PC-3 (cell line): ENCODE measurements at regions not wholly inside any gene's neighbourhood (a gene's known extent, or its start where the extent isn't known, plus 50 kb on each side); places are given as distances from the start of the nearest gene placed in this dataset.

Experiments
- ATAC-seq: fragments of 200-7000 bp; cut with Tn5 transposase; 2 replicates; pipeline ENCODE4 v1.9.1; 2020; ENCODE audit warnings: mild to moderate bottlenecking, moderate library complexity
- BruUV-seq: library from RNA; stranded (reverse); fragments of 400-500 nt; replicated peaks from 2 replicates; lab custom pipeline; 2021; lab: Mats Ljungman, UMichigan
- CTCF ChIA-PET: fragments of 300-600 bp; sonication (Branson Sonifier 250); formaldehyde crosslinking; loops from one replicate; lab custom pipeline; 2022; ENCODE audit warnings: antibody characterized with exemption; lab: Charles Lee
- POLR2A ChIA-PET: fragments of 300-600 bp; sonication (Branson Sonifier 250); formaldehyde crosslinking; loops from one replicate; lab custom pipeline; 2022; ENCODE audit warnings: antibody characterized with exemption; ENCODE audit not compliant: unreplicated experiment; lab: Charles Lee
- DNase-seq: peaks from one replicate; pipeline ENCODE4 v3.0.0-alpha.2; 2015
- H2AFZ ChIP-seq: fragments of 300-600 bp; sonication (generic); 2 replicates; pipeline ENCODE4 v1.6.0; 2016; ENCODE audit warnings: antibody characterized with exemption, low read length
- H3F3A ChIP-seq: fragments of 300-600 bp; sonication (generic); one replicate; pipeline ENCODE4 v1.6.0; 2017; ENCODE audit warnings: antibody characterized with exemption, low read length, control low read depth, mild to moderate bottlenecking; ENCODE audit not compliant: unreplicated experiment
- H3K27ac ChIP-seq: fragments of 300-600 bp; sonication (generic); 2 replicates; pipeline ENCODE4 v1.5.1; 2016; ENCODE audit warnings: mild to moderate bottlenecking, low read length
- H3K27me3 ChIP-seq: fragments of 300-600 bp; sonication (generic); 2 replicates; pipeline ENCODE4 v1.6.1; 2016; ENCODE audit warnings: low read length, mixed read lengths
- H3K36me3 ChIP-seq: fragments of 300-600 bp; sonication (generic); 2 replicates; pipeline ENCODE4 v1.6.1; 2016; ENCODE audit warnings: low read depth, mixed run types, low read length, mixed read lengths
- H3K4me1 ChIP-seq: fragments of 300-600 bp; sonication (generic); 2 replicates; pipeline ENCODE4 v1.5.1; 2016; ENCODE audit warnings: low read length; ENCODE audit not compliant: insufficient read depth
- H3K4me2 ChIP-seq: fragments of 300-600 bp; sonication (generic); 2 replicates; pipeline ENCODE4 v1.6.0; 2016; ENCODE audit warnings: low read length
- H3K4me3 ChIP-seq: fragments of 300-600 bp; sonication (generic); 2 replicates; pipeline ENCODE4 v1.5.1; 2016; ENCODE audit warnings: mild to moderate bottlenecking, low read length, mixed read lengths
- H3K79me2 ChIP-seq: fragments of 300-600 bp; sonication (generic); 2 replicates; pipeline ENCODE4 v1.6.1; 2017; ENCODE audit warnings: low read length, mixed read lengths
- H3K9ac ChIP-seq: fragments of 300-600 bp; sonication (generic); 2 replicates; pipeline ENCODE4 v1.6.0; 2016; ENCODE audit warnings: mild to moderate bottlenecking, low read length
- H3K9me2 ChIP-seq: fragments of 300-600 bp; sonication (generic); replicated peaks from 2 replicates; pipeline ENCODE4 v1.6.1; 2016; ENCODE audit warnings: mixed run types, low read length, mixed read lengths
- H3K9me3 ChIP-seq: fragments of 300-600 bp; sonication (generic); 2 replicates; pipeline ENCODE4 v1.6.1; 2016; ENCODE audit warnings: low read length, mixed read lengths
- H4K20me1 ChIP-seq: fragments of 300-600 bp; sonication (generic); 2 replicates; pipeline ENCODE4 v1.6.1; 2016; ENCODE audit warnings: low read length, mixed read lengths
- CTCF ChIP-seq: fragments of 300-600 bp; sonication (generic); conservative IDR thresholded peaks from 2 replicates; pipeline ENCODE4 v1.5.1; 2017; ENCODE audit warnings: antibody characterized with exemption, low read depth, mild to moderate bottlenecking, low read length
- EZH2 ChIP-seq: fragments of 300-600 bp; sonication (generic); IDR thresholded peaks from one replicate; pipeline ENCODE4 v1.6.1; 2017; ENCODE audit warnings: antibody characterized with exemption, mild to moderate bottlenecking, low read length; ENCODE audit not compliant: unreplicated experiment
- EZH2phosphoT487 ChIP-seq: fragments of 300-600 bp; sonication (generic); IDR thresholded peaks from 2 replicates; pipeline ENCODE4 v1.6.1; 2018; ENCODE audit warnings: mild to moderate bottlenecking, antibody characterized with exemption, low read length, borderline replicate concordance
- intact Hi-C: fragments of 100-400 bp; cut with micrococcal nuclease; formaldehyde crosslinking; loops from 2 replicates; pipeline ENCODE4 v1.9.0; 2023

- no peaks in the 10 kb centered on the region for H4K20me1 ChIP-seq
- TF ChIP-seq EZH2 (no peak), CTCF (no peak), EZH2phosphoT487 (no peak)
- BruUV-seq, result no TSS peak
- DNase-seq, result no peak
- intact Hi-C loops, result no loop called here
- CTCF ChIA-PET, result no interaction called here
- H3K9me3 ChIP-seq, result no peaks in the 10 kb centered on the region
- H3K27me3 ChIP-seq, result no peaks in the 10 kb centered on the region
- peaks cover under 1% of the 10 kb centered on the region; the same call in 1 of the 2 replicates for H3K4me1 ChIP-seq
- H3K27ac ChIP-seq, result no peak overlapping the region
- H3K36me3 ChIP-seq, result no peaks in the 10 kb centered on the region
- no peaks in the 10 kb centered on the region for H3K9me2 ChIP-seq
- H3K4me3 ChIP-seq, result no peak overlapping the region
- H3F3A ChIP-seq, result no peaks in the 10 kb centered on the region
- H2AFZ ChIP-seq, result no peak overlapping the region
- no peak for ATAC-seq
- POLR2A ChIA-PET, result no interaction called here
- no peak overlapping the region for H3K4me2 ChIP-seq
- no peaks in the 10 kb centered on the region for H3K79me2 ChIP-seq
- H3K9ac ChIP-seq, result no peak overlapping the region
These were observed 91.0 kb downstream of the CPN2 start for GRCh38 chr3:194259982-194260766.

GRCh38 chr3:194261581-194262063 lies 89.5 kb downstream of the CPN2 start:
- peaks cover 9% of the 10 kb centered on the region; the same call in 1 of the 2 replicates for H3K4me1 ChIP-seq
- H3K27me3 ChIP-seq, result no peaks in the 10 kb centered on the region
- H4K20me1 ChIP-seq, result no peaks in the 10 kb centered on the region
- H3K9me2 ChIP-seq, result no peaks in the 10 kb centered on the region
- intact Hi-C loops, result no loop called here
- DNase-seq (no peak), ATAC-seq (no peak)
- POLR2A ChIA-PET, result no interaction called here
- H3K4me3 ChIP-seq, result no peak overlapping the region
- H3K36me3 ChIP-seq, result no peaks in the 10 kb centered on the region
- BruUV-seq, result no TSS peak
- no peaks in the 10 kb centered on the region for H3K9me3 ChIP-seq
- TF ChIP-seq CTCF (no peak), EZH2phosphoT487 (no peak), EZH2 (no peak)
- H3K4me2 ChIP-seq, result no peak overlapping the region
- H3K79me2 ChIP-seq, result no peaks in the 10 kb centered on the region
- H3F3A ChIP-seq, result no peaks in the 10 kb centered on the region
- H3K27ac ChIP-seq, result no peak overlapping the region
- H2AFZ ChIP-seq, result no peak overlapping the region
- CTCF ChIA-PET, result no interaction called here
- no peak overlapping the region for H3K9ac ChIP-seq
